Activated CD8-positive, alpha-beta memory T cell treated with anti-CD3 and anti-CD28 coated beads, Interleukin-2, amount 50 U/mL, for 24 hours (primary cell): ENCODE measurements at regions not wholly inside any gene's neighbourhood (a gene's known extent, or its start where the extent isn't known, plus 50 kb on each side); places are given as distances from the start of the nearest gene placed in this dataset.
"Not testable (repeated sequence)": the region's sequence is repeated elsewhere in the genome, so short reads cannot be mapped to it uniquely, and the experiment has no call there.

ENCODE experiments used
- DNase-seq: peaks from one replicate; pipeline ENCODE4 v3.0.0-alpha.2; 2020; ENCODE audit errors: extremely low read depth

- no peak for DNase-seq
These were observed 364.0 kb upstream of the EPHA5 start for GRCh38 chr4:66034262-66034661.

GRCh38 chr4:66032571-66032970 is 362.3 kb upstream of the EPHA5 start:
- no peak for DNase-seq

- no peak for DNase-seq
These were observed 358.4 kb upstream of the EPHA5 start for GRCh38 chr4:66028668-66029067.

- no peak for DNase-seq
These were observed 352.8 kb upstream of the EPHA5 start for GRCh38 chr4:66023061-66023460.

- no peak for DNase-seq
These were observed 347.4 kb upstream of the EPHA5 start for GRCh38 chr4:66017671-66018070.

- DNase-seq: no peak
These were observed 346.0 kb upstream of the EPHA5 start for GRCh38 chr4:66016240-66016639.

- no peak for DNase-seq
These were observed 344.0 kb upstream of the EPHA5 start for GRCh38 chr4:66014146-66014765.

- no peak for DNase-seq
These were observed 330.3 kb upstream of the EPHA5 start for GRCh38 chr4:66000510-66001117.

GRCh38 chr4:65999518-65999871 is 329.2 kb upstream of the EPHA5 start:
- DNase-seq: no peak

- DNase-seq: not testable (repeated sequence)
These were observed 328.7 kb upstream of the EPHA5 start for GRCh38 chr4:65998807-65999517.

- no peak for DNase-seq
These were observed 312.8 kb upstream of the EPHA5 start for GRCh38 chr4:65983061-65983460.

- no peak for DNase-seq
These were observed 306.0 kb upstream of the EPHA5 start for GRCh38 chr4:65976287-65976686.

GRCh38 chr4:65973186-65973585 is 302.9 kb upstream of the EPHA5 start:
- no peak for DNase-seq

GRCh38 chr4:65971686-65972085 is 301.4 kb upstream of the EPHA5 start:
- no peak for DNase-seq

GRCh38 chr4:65968831-65969558 is 298.7 kb upstream of the EPHA5 start:
- DNase-seq: no peak

- no peak for DNase-seq
These were observed 290.5 kb upstream of the EPHA5 start for GRCh38 chr4:65960751-65961150.

GRCh38 chr4:65954416-65954815 is 284.1 kb upstream of the EPHA5 start:
- no peak for DNase-seq

GRCh38 chr4:65951177-65951576 is 280.9 kb upstream of the EPHA5 start:
- DNase-seq: no peak

GRCh38 chr4:65943076-65943475 is 272.8 kb upstream of the EPHA5 start:
- DNase-seq: no peak

- DNase-seq: no peak
These were observed 254.6 kb upstream of the EPHA5 start for GRCh38 chr4:65924843-65925242.

- no peak for DNase-seq
These were observed 253.3 kb upstream of the EPHA5 start for GRCh38 chr4:65923616-65924015.

GRCh38 chr4:65921180-65921579 is 250.9 kb upstream of the EPHA5 start:
- no peak for DNase-seq

GRCh38 chr4:65918872-65919271 is 248.6 kb upstream of the EPHA5 start:
- no peak for DNase-seq
